GM19328 (cell line): ENCODE measurements at regions not wholly inside any gene's neighbourhood (a gene's known extent, or its start where the extent isn't known, plus 50 kb on each side); places are given as distances from the start of the nearest gene placed in this dataset.

Source experiments
- ATAC-seq: cut with Tn5 transposase; IDR thresholded peaks from one replicate; pipeline ENCODE4 v1.9.1; 2021; ENCODE audit warnings: mild to moderate bottlenecking, moderate library complexity; ENCODE audit not compliant: unreplicated experiment

DNA sequence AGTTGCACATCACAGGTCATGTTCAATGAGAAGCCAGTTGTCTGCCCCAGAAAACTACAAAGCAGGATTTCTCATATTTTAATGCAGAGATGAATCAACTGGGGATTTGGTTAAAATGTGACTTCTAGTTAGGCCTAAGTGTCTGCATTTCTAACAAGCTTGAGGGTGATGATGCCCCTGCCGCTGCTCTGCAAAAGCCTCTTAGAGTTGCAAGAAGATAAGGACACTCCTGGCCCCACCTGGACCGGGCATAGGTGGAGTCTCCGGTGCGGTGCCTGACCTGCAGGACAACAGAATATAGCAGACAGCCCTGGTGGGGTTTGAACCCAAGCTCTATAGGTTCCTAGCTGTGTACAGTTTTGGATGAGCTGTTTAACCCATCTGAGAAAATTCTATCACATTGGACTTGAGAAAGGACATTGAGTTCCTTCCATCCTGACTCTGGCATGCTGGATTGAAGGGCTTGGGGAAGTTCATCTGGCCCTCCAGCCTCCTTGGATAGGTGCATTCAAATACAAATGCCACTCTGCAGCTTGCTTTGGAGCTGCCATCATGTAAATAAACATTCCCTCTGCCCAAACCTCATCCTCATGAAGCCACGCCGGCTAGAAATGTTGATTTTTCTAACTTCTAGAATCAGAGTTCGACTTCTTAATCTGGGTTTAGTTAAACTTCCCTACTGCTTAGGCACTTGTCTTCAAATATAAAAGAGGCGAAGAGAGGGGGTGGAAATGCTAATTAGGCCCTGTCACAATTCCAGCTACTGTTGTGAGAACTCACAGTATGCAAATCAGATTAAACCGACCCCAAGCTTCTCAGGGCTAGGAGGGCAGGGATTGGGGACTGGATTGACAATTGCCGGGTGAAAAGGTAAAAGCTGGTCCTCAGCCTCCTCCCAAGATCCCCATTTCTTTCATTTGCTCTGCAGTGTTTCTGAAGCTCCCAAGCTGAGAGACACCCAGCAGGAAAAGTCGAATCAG lies 1225.6 kb downstream of the VRK1 start:
- ATAC-seq: no peak

DNA sequence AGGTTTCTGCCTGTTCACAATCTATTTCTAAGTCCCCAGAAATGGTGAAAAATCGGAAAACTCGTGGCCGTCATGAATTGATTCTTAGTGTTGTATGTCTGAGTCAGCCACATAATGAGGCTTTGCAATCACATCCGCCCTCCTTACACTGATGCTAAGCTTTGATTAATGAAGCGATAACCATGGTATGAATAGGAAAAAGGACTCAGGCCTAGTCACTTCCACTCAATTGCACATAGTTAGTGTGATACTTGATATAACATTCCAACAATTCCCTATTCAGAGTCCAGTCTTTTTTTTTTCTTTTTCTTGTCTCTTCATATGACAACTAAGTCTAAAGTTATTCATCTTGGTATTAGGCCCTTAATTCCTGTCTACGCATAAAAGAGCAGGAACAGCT lies 1231.0 kb downstream of the VRK1 start:
- no peak for ATAC-seq

DNA sequence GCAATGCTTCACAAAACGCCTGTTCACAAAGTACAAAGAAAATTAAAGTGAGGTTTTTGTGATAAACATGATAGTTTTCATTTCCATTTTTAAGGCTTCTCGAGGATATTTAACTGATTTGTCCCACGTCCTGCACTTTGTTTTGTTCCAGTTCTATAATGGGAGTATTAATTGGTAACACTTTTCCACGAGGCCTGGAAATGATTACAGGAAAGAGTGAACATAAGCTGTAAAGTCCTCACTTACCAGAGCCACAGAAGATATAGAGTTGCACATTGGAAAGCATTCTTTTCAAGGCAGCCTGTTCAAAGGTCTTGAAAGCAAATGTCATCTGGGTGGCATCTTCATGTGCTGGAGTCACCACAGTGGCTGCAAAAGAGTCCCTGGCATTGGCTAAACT lies 1236.6 kb downstream of the BCL11B start:
- no peak for ATAC-seq

DNA sequence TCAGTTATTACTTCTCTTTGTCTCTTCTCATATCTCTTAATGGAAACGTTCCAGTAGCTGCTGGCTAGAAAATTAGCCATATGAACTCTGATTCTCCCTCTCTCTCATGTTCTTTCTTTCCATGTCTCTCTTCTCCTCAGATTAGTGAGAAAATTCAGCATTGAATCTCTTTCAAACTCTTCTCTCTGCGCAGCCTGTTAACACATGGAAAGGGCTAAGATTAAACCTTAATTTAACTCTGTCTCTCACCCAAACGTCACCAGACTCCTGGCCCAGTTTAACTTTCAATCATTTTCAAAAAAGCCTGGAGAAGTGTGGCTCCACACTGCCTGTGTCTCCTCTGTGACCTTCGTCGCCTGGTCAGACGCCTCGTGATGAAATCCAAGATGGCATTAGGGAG lies 1234.2 kb downstream of the BCL11B start:
- ATAC-seq: no peak

DNA sequence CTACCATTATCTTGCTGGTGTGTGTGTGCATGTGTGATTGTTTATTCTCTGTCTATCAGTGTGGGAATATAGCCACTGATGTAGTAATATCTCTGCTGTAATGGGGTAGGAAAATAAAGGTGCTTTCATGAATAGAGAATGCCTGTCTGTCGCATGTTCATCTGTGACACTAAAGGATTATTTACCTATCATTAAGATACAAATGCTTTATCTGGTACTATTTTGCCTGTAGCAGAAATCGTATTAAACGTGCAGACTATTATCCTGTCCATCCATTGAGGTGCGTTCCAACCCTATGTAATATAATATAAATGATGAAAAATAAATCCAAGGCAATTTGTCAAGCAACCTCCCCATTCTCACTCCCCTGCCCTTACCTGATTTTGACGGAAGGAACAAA lies 1215.1 kb downstream of the BCL11B start:
- no peak for ATAC-seq

DNA sequence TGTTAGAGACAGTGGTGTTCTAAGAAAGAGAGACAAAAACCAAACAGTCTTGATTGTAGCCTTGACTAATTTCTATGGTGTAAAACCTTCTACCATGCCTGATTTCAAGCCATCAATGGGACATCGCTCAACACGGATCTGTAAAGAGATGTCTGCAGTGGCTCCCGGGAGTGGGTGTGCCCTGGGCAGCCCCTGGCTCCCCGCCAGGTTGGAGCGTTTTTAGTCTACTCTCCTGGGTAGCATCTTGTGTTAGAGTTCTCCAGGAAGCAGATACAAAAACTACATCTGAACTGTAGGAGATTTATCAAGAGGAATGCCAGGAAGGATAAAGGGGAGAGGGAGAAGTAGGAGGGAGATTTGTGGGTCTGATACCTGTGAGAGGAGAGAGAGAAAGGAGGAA lies 1212.9 kb downstream of the BCL11B start:
- no peak for ATAC-seq

GRCh38 chr14:98062083-98062482 lies 1209.9 kb downstream of the BCL11B start:
- no peak for ATAC-seq

DNA sequence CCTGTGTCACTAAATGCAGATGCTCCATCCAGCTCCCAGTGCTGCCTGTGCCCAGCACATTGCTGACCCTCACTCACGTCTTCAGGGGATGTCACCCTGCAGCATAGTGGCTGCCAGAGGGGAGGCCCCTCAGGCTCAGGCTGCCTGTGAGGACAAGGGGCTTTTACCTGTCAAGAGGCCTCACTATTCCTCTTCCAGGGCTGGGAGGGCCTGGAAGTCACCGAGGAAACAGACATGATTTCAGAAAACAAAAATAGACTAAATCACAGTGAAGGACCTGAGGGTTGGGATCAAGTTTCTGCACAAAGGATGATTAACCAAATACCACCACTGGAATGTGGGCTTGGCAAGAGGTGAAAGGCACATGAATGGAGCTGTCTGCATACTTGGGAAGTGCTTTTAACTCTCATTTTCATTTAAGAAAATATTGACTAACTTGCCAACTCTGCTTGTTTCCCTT lies 1202.3 kb downstream of the BCL11B start:
- ATAC-seq: no peak

GRCh38 chr14:98070536-98070935 lies 1201.5 kb downstream of the BCL11B start:
- ATAC-seq: no peak

DNA sequence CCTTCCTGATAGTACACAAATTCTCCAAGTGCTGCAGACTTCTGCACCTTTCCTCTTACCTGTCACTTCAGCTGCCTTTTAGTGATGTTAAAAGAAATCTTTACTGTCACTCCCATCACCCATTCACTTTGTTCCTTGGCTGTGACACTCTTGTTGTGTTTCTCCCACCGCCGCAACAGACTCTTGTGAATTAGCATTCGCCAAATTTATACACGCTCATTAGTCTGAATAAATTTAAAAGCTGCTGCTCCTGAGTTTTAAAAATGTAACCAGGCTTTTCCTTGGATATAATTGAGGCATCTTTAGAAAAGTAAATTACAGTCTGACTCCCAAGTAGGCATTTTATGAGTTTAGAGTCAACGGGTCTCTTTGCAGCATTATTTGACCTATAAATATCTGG lies 1197.9 kb downstream of the BCL11B start:
- ATAC-seq: no peak

- ATAC-seq: no peak
Measured at GRCh38 chr14:98077176-98077575, 1194.8 kb downstream of the BCL11B start.

DNA sequence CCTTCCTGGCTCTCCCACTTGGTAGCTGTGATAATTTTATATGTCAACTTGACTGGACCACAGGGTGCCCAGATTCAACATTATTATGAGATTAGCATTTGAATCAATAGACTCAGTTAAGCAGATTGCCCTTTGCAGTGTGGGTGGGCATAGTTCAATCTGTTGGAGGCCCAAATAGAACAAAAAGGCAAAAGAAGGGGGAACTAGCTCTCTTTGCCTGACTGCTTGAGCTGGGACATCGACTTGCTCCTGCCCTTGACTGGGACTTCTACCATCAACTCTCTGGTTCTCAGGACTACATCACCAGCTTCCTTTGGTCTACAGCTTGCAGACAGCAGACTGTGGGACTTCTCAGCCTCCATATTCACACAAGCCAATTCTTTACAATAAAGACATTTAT lies 1189.2 kb downstream of the BCL11B start:
- ATAC-seq: no peak

- no peak for ATAC-seq
Measured at GRCh38 chr14:98085751-98086150, 1186.2 kb downstream of the BCL11B start.

DNA sequence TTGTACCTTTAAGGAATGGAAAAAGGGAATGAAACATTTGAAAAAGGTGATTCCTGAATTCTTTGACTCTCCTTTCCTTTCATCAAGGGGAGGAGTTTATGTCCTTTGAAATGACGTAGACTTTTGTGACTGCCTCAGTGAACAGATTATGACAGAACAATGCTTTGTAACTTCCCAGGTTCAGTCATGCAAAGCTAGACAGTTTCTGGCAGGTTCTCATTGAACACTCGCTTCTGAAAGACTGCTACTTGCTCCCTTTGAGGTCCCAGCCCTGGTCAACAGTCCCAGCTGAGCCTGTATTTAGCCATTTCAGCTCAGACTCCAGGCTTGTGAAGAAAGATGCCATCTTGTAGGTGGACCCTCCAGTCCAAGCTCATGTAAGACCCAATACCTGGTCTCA lies 1178.9 kb downstream of the BCL11B start:
- ATAC-seq: no peak

- ATAC-seq: no peak
Measured at GRCh38 chr14:98099527-98099926, 1172.5 kb downstream of the BCL11B start.

GRCh38 chr14:98101323-98101722 lies 1170.7 kb downstream of the BCL11B start:
- no peak for ATAC-seq

DNA sequence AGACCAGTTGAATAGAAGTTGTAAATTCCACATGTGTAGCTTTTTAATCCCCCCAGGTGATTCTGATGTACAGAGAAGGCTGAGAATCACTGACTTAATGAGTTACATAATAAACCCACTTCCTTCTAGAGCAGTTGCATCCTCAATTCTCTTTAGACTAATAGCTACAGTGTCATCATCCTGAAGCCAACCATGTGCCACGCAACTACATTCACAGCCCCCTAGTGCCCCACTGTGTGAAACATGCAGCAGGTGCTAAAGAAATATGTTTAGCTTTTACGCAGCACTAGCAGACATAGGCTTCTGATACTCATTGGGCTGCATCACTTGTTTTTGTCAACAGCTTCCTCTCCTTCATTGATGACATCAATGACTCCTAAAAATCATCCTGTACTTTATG lies 1168.3 kb downstream of the BCL11B start:
- no peak for ATAC-seq

GRCh38 chr14:98109326-98109725 lies 1162.7 kb downstream of the BCL11B start:
- no peak for ATAC-seq

- ATAC-seq: no peak
Measured at GRCh38 chr14:98112194-98112780, 1159.7 kb downstream of the BCL11B start.

DNA sequence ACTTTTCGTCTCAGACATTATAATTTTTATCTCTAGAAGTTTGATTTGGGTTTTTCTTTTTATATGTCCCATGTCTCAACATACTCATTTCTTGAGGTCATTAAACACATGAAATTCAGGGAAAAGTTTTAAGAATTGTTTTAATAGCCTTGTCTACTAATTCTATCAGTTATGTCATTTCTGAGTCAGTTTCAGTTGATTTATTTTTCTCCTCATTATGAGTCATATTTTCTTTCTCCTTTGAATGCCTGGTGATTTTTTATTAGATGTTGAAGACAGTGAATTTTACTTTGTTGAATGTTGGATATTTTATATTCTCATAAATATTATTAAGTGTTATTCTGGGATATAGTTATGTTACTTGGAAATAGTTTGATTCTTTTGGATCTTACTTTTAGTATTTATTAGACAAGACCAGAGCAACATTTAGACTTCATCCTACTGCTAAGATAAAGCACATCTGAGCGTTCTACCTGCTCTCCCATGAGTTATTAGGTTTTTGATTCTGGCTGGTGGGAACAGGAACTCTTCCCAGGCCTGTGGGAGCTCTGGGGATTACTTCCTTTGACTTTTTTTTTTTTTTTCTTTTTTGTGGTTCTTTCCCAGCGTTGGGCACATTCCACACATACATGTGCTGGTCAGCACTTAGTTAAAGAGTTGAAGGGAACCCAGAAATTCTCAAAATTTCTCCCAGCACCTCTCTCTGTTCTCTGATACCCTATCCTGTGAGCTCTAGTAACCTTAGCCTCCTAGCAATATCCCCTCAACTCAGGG lies 1157.7 kb downstream of the BCL11B start:
- ATAC-seq: no peak

DNA sequence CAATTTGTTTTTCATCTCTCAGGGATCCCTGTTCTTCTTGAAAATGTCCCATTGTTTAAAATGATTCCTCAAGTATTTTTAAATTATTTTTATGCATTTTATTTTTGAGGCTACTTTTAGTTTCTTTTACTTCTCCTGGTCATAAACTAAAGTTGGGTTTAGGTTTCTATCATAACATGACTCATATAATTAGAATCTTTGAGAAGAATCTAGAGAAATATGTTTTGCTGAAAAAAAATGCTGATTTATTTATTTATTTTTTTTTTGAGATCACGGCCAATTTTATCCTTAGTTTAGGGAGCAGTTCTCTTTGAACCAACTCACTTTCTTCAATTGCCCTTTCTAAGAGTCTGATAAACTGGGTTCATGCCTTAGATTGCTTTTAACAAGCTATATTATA lies 1157.1 kb downstream of the BCL11B start:
- no peak for ATAC-seq

DNA sequence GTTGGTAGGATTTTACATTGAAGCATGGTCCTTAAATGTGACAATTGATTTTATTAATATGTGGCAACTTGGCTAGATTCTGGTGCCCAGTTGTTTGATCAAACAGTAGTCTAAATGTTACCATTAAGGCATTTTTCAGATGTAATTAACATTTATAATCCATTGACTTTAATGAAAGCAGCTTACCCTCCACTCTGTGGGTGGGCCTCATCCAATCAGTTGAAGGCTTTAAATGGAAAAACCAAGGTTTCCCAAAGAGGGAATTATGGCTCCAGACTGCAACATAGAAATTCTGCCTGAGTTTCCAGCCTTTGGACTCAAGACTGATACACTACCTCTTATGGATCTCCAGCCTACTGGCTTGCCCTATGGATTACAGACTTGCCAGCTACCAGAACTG lies 1153.2 kb downstream of the BCL11B start:
- ATAC-seq: no peak
